ENCODE measurements at regions not wholly inside any gene's neighbourhood (a gene's known extent, or its start where the extent isn't known, plus 50 kb on each side); places are given as distances from the start of the nearest gene placed in this dataset.

DNA sequence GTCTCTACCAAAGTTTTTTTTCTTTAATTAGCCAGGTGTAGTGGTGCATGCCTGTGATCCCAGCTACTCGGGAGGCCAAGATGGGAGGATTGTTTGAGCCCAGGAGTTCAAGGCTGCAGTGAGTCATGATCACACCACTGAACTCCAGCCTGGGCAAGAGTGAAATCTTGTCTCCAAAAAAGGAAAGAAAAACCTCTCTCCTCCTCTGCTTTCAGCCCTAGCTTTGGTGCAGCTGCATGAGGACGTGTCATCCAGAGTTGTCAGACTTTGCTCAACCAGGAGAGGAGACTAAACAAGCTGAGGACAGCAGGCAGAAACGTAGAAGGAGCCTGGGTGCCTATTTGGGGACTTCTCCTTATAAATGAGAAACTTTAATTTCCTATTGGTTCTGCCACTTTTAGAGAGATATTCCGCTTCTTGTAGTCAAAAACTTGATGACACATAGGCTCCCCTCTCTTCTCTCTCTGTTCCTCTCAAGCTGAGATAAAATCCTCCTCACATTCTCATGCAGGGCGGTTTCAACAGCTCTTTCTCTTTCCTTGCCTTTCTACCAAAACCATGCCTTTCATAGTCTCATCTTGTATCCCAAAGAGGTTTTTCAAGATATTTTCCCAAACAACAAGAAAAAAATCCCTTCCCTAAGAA lies 205.4 kb downstream of the ARHGAP12 start:
- TF ChIP-seq CTCF (conservative IDR thresholded peaks at IDR 0.05; ENCODE audit: low read depth, low read length) (no peak), EZH2phosphoT487 (IDR thresholded peaks at IDR 0.05; ENCODE audit: borderline replicate concordance, low read length) (no peak)

Measured in PC-3 (cell line).